ENCODE measurements at regions not wholly inside any gene's neighbourhood (a gene's known extent, or its start where the extent isn't known, plus 50 kb on each side); places are given as distances from the start of the nearest gene placed in this dataset.

DNA sequence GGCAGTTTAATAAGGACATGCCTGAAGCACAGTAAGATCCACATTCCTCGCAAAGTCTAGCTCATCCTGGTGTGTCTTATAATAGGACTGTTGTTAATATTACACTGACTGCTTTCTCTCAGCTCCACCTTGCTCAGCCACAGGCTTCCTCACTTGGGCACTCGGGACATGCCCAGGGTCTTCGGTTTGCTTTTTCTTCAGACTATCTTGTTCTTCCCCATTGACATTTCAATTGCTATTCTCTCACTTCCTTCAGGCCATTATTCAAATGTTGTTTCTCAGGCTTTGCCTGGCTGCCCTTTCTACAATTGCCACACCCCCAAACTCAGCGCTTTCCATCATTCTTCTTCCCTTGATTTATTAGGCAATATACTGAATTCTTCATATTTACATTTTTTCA lies 274.8 kb upstream of the RGS17 start:
- H3K56ac ChIP-seq (ENCODE audit: insufficient read length, low read depth, low read length), result no peak overlapping the region
- Mint-ChIP-seq H3K4me3 (no peak overlapping the region), H3K9me3 (peaks cover 0 to 3% of the 10 kb centered on the region in 2 experiments; a peak in 1 of 5 replicates), H3K27me3 (ENCODE audit: low read depth) (no peaks in the 10 kb centered on the region), H3K27ac (peak overlapping the region in 1 of 3 experiments; percentile 61; a peak in 2 of 7 replicates), H3K4me1 (peaks cover 21 to 22% of the 10 kb centered on the region in 2 experiments), H3K36me3 (ENCODE audit: insufficient read depth in 1 of 3, low read depth in 3 of 3) (peaks cover 0 to 5% (median 2%) of the 10 kb centered on the region in 3 experiments; a peak in 2 of 7 replicates)
- H2BK15ac ChIP-seq (ENCODE audit: low read depth, low read length), result no peak overlapping the region
- no peaks in the 10 kb centered on the region for H3K23me2 ChIP-seq (ENCODE audit: insufficient read length, low read depth, low read length, poor library complexity, severe bottlenecking)
- no peak overlapping the region for H3K27ac ChIP-seq (ENCODE audit: insufficient read length, low read depth, low read length)
- no peaks in the 10 kb centered on the region for H4K20me1 ChIP-seq (ENCODE audit: control insufficient read depth, insufficient read depth, insufficient read length)
- TF ChIP-seq, protein P1, sequence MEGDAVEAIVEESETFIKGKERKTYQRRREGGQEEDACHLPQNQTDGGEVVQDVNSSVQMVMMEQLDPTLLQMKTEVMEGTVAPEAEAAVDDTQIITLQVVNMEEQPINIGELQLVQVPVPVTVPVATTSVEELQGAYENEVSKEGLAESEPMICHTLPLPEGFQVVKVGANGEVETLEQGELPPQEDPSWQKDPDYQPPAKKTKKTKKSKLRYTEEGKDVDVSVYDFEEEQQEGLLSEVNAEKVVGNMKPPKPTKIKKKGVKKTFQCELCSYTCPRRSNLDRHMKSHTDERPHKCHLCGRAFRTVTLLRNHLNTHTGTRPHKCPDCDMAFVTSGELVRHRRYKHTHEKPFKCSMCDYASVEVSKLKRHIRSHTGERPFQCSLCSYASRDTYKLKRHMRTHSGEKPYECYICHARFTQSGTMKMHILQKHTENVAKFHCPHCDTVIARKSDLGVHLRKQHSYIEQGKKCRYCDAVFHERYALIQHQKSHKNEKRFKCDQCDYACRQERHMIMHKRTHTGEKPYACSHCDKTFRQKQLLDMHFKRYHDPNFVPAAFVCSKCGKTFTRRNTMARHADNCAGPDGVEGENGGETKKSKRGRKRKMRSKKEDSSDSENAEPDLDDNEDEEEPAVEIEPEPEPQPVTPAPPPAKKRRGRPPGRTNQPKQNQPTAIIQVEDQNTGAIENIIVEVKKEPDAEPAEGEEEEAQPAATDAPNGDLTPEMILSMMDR (conservative IDR thresholded peaks at IDR 0.05), result no peak
- no peak overlapping the region for H4K5ac ChIP-seq (ENCODE audit: insufficient read length, low read depth, low read length)
- H2BK120ac ChIP-seq (ENCODE audit: low read depth, low read length, poor library complexity, severe bottlenecking), result no peak overlapping the region
- no peak overlapping the region for H3K18ac ChIP-seq (ENCODE audit: insufficient read length, low read depth, low read length)
- H3K9ac ChIP-seq (ENCODE audit: extremely low read depth, insufficient read length, low read length), result no peak overlapping the region
- H2AK5ac ChIP-seq (ENCODE audit: insufficient read length, low read length), result no peak overlapping the region
- H3K79me2 ChIP-seq (ENCODE audit: insufficient read depth, low read length), result no peaks in the 10 kb centered on the region
- H4K8ac ChIP-seq (replicated peaks; ENCODE audit: insufficient read length, low read depth, low read length), result no peak overlapping the region
- H3K14ac ChIP-seq (ENCODE audit: insufficient read depth, low read length), result no peak overlapping the region
- no peak overlapping the region for H3K4ac ChIP-seq (ENCODE audit: low read depth, low read length)
- no CpG with 5 or more reads among the region's 4 CpGs for WGBS (ENCODE audit: extremely low coverage, insufficient read length, low lambda C conversion rate)
- H3K4me1 ChIP-seq (ENCODE audit: insufficient read depth, low read length), result no peaks in the 10 kb centered on the region
- no peak overlapping the region for H2BK12ac ChIP-seq (ENCODE audit: insufficient read length, low read depth, low read length)
- H3K27me3 ChIP-seq (ENCODE audit: insufficient read depth, low read length), result no peaks in the 10 kb centered on the region
- no peaks in the 10 kb centered on the region for H3K9me3 ChIP-seq (ENCODE audit: control insufficient read depth, low read depth, low read length)
- no peak overlapping the region for H2BK20ac ChIP-seq (ENCODE audit: low read depth, low read length, poor library complexity, severe bottlenecking)
- H3K79me1 ChIP-seq (ENCODE audit: insufficient read depth, low read depth, low read length, poor library complexity, severe bottlenecking), result no peaks in the 10 kb centered on the region
- no peak overlapping the region for H3K4me2 ChIP-seq (ENCODE audit: insufficient read depth, insufficient read length, low read length)
- no peak overlapping the region for H2AFZ ChIP-seq (ENCODE audit: low read length)
- no peak overlapping the region for H3T11ph ChIP-seq (ENCODE audit: low read length)
- H4K91ac ChIP-seq (ENCODE audit: insufficient read length, low read depth, low read length), result no peak overlapping the region
- no peak overlapping the region for H3K23ac ChIP-seq (ENCODE audit: insufficient read length, low read depth, low read length)
- DNase-seq, result no peak
- H2BK5ac ChIP-seq (ENCODE audit: insufficient read length, low read length), result no peak overlapping the region
